NCI-H2196 (cell line): ENCODE measurements at regions not wholly inside any gene's neighbourhood (a gene's known extent, or its start where the extent isn't known, plus 50 kb on each side); places are given as distances from the start of the nearest gene placed in this dataset.
"Not testable (repeated sequence)": the region's sequence is repeated elsewhere in the genome, so short reads cannot be mapped to it uniquely, and the experiment has no call there.

Source experiments
- DNase-seq: peaks from one replicate; lab custom pipeline; 2025; ENCODE audit not compliant: unreplicated experiment; lab: John Stamatoyannopoulos, UW

- DNase-seq, result no peak
These were observed 548.9 kb downstream of the HINT1 start for GRCh38 chr5:130616161-130616560.

- no peak for DNase-seq
These were observed 559.8 kb downstream of the HINT1 start for GRCh38 chr5:130605234-130605633.

- not testable (repeated sequence) for DNase-seq
These were observed 568.4 kb downstream of the HINT1 start for GRCh38 chr5:130596647-130597046.

GRCh38 chr5:130580264-130580663, 584.8 kb downstream of the HINT1 start:
- no peak for DNase-seq

- DNase-seq, result no peak
These were observed 586.7 kb downstream of the HINT1 start for GRCh38 chr5:130578354-130578753.

GRCh38 chr5:130571076-130571475, 594.0 kb downstream of the HINT1 start:
- DNase-seq, result no peak

- no peak for DNase-seq
These were observed 596.3 kb downstream of the HINT1 start for GRCh38 chr5:130568791-130569190.

- no peak for DNase-seq
These were observed 609.6 kb downstream of the HINT1 start for GRCh38 chr5:130555429-130555828.

GRCh38 chr5:130550562-130550928, 614.5 kb downstream of the HINT1 start:
- DNase-seq, result no peak

GRCh38 chr5:130549884-130550561, 615.0 kb downstream of the HINT1 start:
- no peak for DNase-seq

- no peak for DNase-seq
These were observed 618.8 kb downstream of the HINT1 start for GRCh38 chr5:130546211-130546610.

- DNase-seq, result no peak
These were observed 619.8 kb downstream of the HINT1 start for GRCh38 chr5:130545291-130545690.

GRCh38 chr5:130541617-130542221, 623.3 kb downstream of the HINT1 start:
- DNase-seq, result no peak

GRCh38 chr5:130536691-130537090, 628.4 kb downstream of the HINT1 start:
- DNase-seq, result no peak

- no peak for DNase-seq
These were observed 628.5 kb downstream of the CHSY3 start for GRCh38 chr5:130532786-130533185.

- DNase-seq, result no peak
These were observed 625.5 kb downstream of the CHSY3 start for GRCh38 chr5:130529511-130530485.

GRCh38 chr5:130529111-130529510, 624.8 kb downstream of the CHSY3 start:
- no peak for DNase-seq

GRCh38 chr5:130528474-130528873, 624.2 kb downstream of the CHSY3 start:
- no peak for DNase-seq

GRCh38 chr5:130526708-130527107, 622.4 kb downstream of the CHSY3 start:
- no peak for DNase-seq

GRCh38 chr5:130520211-130520610, 615.9 kb downstream of the CHSY3 start:
- DNase-seq, result no peak

- no peak for DNase-seq
These were observed 610.9 kb downstream of the CHSY3 start for GRCh38 chr5:130514984-130515690.
